GM12865 (cell line): ENCODE measurements at regions not wholly inside any gene's neighbourhood (a gene's known extent, or its start where the extent isn't known, plus 50 kb on each side); places are given as distances from the start of the nearest gene placed in this dataset.

Source experiments
- DNase-seq: peaks from one replicate; pipeline ENCODE4 v3.0.0; 2010; ENCODE audit warnings: low read depth
- H3K4me3 ChIP-seq: 2 replicates; pipeline ENCODE4 v1.5.1; 2011; ENCODE audit warnings: mild to moderate bottlenecking, low read depth, low read length, control low read depth
- CTCF ChIP-seq: IDR thresholded peaks from 2 replicates; pipeline ENCODE4 v1.5.1; 2011; ENCODE audit warnings: low read length, control low read depth, low read depth, inconsistent platforms; ENCODE audit not compliant: insufficient read depth; ENCODE audit errors: missing control alignments

GRCh38 chr3:95654570-95655362 lies 1159.6 kb upstream of the EPHA6 start:
- no peak overlapping the region for H3K4me3 ChIP-seq
- TF ChIP-seq CTCF, result no peak
- DNase-seq, result no peak

- no peak for TF ChIP-seq CTCF
Observed at GRCh38 chr3:95655363-95655986, 1158.9 kb upstream of the EPHA6 start.

GRCh38 chr3:95670765-95671164 lies 1143.6 kb upstream of the EPHA6 start:
- TF ChIP-seq CTCF, result no peak
- H3K4me3 ChIP-seq, result no peak overlapping the region
- no peak for DNase-seq

More at GRCh38 chr3:95655363-95655986, 1158.9 kb upstream of the EPHA6 start:
- no peak for DNase-seq
- H3K4me3 ChIP-seq, result no peak overlapping the region

- TF ChIP-seq CTCF, result no peak
- no peak for DNase-seq
- no peak overlapping the region for H3K4me3 ChIP-seq
Observed at GRCh38 chr3:95673215-95673614, 1141.2 kb upstream of the EPHA6 start.

GRCh38 chr3:95705786-95706418 lies 1108.5 kb upstream of the EPHA6 start:
- no peak for TF ChIP-seq CTCF
- DNase-seq, result peak; percentile 24
- H3K4me3 ChIP-seq, result no peak overlapping the region

- H3K4me3 ChIP-seq, result no peak overlapping the region
- TF ChIP-seq CTCF, result no peak
- DNase-seq, result no peak
Observed at GRCh38 chr3:95707268-95707667, 1107.1 kb upstream of the EPHA6 start.
